GM12878 (cell line): ENCODE measurements at regions not wholly inside any gene's neighbourhood (a gene's known extent, or its start where the extent isn't known, plus 50 kb on each side); places are given as distances from the start of the nearest gene placed in this dataset.

Experiments used
- ATAC-seq: fragments of 200-7000 bp; cut with Tn5 transposase; 3 replicates; pipeline ENCODE4 v1.9.1; 2020; ENCODE audit warnings: mild to moderate bottlenecking, moderate library complexity
- BruUV-seq: library from RNA; stranded (reverse); fragments of 400-500 nt; replicated peaks from 2 replicates; lab custom pipeline; 2021; lab: Mats Ljungman, UMichigan
- CTCF ChIA-PET: fragments of 300-600 bp; sonication (Branson Sonifier 250); formaldehyde crosslinking; extraction: SDS; loops from one replicate; lab custom pipeline; 2021; ENCODE audit warnings: inconsistent platforms; lab: Yijun Ruan, JAX
- POLR2A ChIA-PET: fragments of 350-600 bp; formaldehyde crosslinking; extraction: SDS; loops from one replicate; lab custom pipeline; 2021; ENCODE audit warnings: inconsistent platforms; lab: Charles Lee
- RAD21 ChIA-PET: fragments of 300-600 bp; sonication (Branson Sonifier 250); formaldehyde crosslinking; loops from one replicate; lab custom pipeline; 2023; ENCODE audit warnings: antibody characterized with exemption; ENCODE audit not compliant: unreplicated experiment; lab: Charles Lee
- SMC1A ChIA-PET: fragments of 300-600 bp; sonication (Branson Sonifier 250); formaldehyde crosslinking; loops from one replicate; lab custom pipeline; 2023; ENCODE audit not compliant: unreplicated experiment, uncharacterized antibody; lab: Charles Lee
- DNase-seq: peaks from one replicate; pipeline ENCODE4 v3.0.0-alpha.2; 2011; ENCODE audit warnings: low read depth, low spot score
- FAIRE-seq: peaks from 3 replicates; lab custom pipeline; 2011; peaks lifted over from hg19 to GRCh38; lab: Jason Lieb, UNC
- H2AFZ ChIP-seq: 2 replicates; pipeline ENCODE4 v1.6.0; 2011; ENCODE audit warnings: low read depth, low read length, control low read depth; ENCODE audit not compliant: control insufficient read depth
- H3K27ac ChIP-seq: 2 replicates; pipeline ENCODE4 v1.5.1; 2011; ENCODE audit warnings: control low read depth; ENCODE audit not compliant: control insufficient read depth, insufficient read depth
- H3K27me3 ChIP-seq, 2 experiments: replicated peaks in 1 of 2; 2 replicates each; pipeline versions ENCODE4 v1.6.0 to v1.6.1; 2011; ENCODE audit warnings: low read length in 1 of 2; ENCODE audit not compliant: control insufficient read depth in 2 of 2, insufficient read depth in 2 of 2
- H3K36me3 ChIP-seq, 2 experiments: 2 replicates each; pipeline ENCODE4 v1.5.1; 2011; ENCODE audit warnings: low read length in 1 of 2; ENCODE audit not compliant: control insufficient read depth in 2 of 2, insufficient read depth in 2 of 2
- H3K4me1 ChIP-seq: 2 replicates; pipeline ENCODE4 v1.6.1; 2011; ENCODE audit warnings: mild to moderate bottlenecking, low read length, moderate library complexity, mixed read lengths; ENCODE audit not compliant: control insufficient read depth, insufficient read depth
- H3K4me2 ChIP-seq: 2 replicates; pipeline ENCODE4 v1.6.0; 2011; ENCODE audit warnings: control low read depth; ENCODE audit not compliant: control insufficient read depth, insufficient read depth
- H3K4me3 ChIP-seq: fragments of 200-600 bp; sonication (generic); 2 replicates; pipeline ENCODE4 v1.5.1; 2016
- H3K79me2 ChIP-seq: 2 replicates; pipeline ENCODE4 v1.6.0; 2011; ENCODE audit warnings: low read length; ENCODE audit not compliant: control insufficient read depth, insufficient read depth
- H3K9ac ChIP-seq: 2 replicates; pipeline ENCODE4 v1.8.0; 2011; ENCODE audit warnings: low read length, control low read depth, mixed read lengths; ENCODE audit not compliant: control insufficient read depth, insufficient read depth
- H3K9me3 ChIP-seq: replicated peaks from 3 replicates; pipeline ENCODE4 v1.5.1; 2011; ENCODE audit warnings: mild to moderate bottlenecking, low read length; ENCODE audit not compliant: control insufficient read depth, insufficient read depth
- H4K20me1 ChIP-seq: 2 replicates; pipeline ENCODE4 v1.6.0; 2011; ENCODE audit not compliant: control insufficient read depth, insufficient read depth
- BRCA1 ChIP-seq: IDR thresholded peaks from 2 replicates; pipeline ENCODE4 v1.6.1; 2011; ENCODE audit warnings: low read depth, low read length, improper control_type of control experiment
- CHD2 ChIP-seq: IDR thresholded peaks from 2 replicates; pipeline ENCODE4 v1.6.1; 2011; ENCODE audit warnings: low read depth, low read length, improper control_type of control experiment, borderline replicate concordance
- KDM1A ChIP-seq: fragments of 200-600 bp; sonication (generic); IDR thresholded peaks from 2 replicates; pipeline ENCODE4 v1.6.1; 2016; ENCODE audit warnings: borderline replicate concordance
- POU2F2 ChIP-seq: IDR thresholded peaks from 3 replicates; pipeline ENCODE4 v1.6.1; 2011; ENCODE audit warnings: low read depth, mild to moderate bottlenecking, low read length, borderline replicate concordance
- TAF1 ChIP-seq: IDR thresholded peaks from 2 replicates; pipeline ENCODE4 v1.6.1; 2011; ENCODE audit warnings: mild to moderate bottlenecking, low read depth, low read length, borderline replicate concordance
- ZNF217 ChIP-seq: fragments of 450-650 bp; IDR thresholded peaks from 2 replicates; pipeline ENCODE4 v1.6.1; 2017; ENCODE audit warnings: antibody characterized with exemption, mild to moderate bottlenecking
- ZNF622 ChIP-seq: fragments of 450-650 bp; IDR thresholded peaks from 2 replicates; pipeline ENCODE4 v1.6.1; 2017; ENCODE audit warnings: mild to moderate bottlenecking, inconsistent platforms
- WGBS: methylation state at CpG from one replicate; pipeline ENCODE4 v1.1.6; 2016; ENCODE audit warnings: low lambda C conversion rate; ENCODE audit not compliant: insufficient replicate concordance, insufficient coverage; ENCODE audit errors: missing lambda C conversion rate; 5-methylcytosine and 5-hydroxymethylcytosine counted together
- in situ Hi-C: fragments of 300-500 bp; cut with MboI; formaldehyde crosslinking; loops from 9 replicates; pipeline ENCODE4 v1.14.3; 2018; ENCODE audit warnings: mixed read lengths
- intact Hi-C: fragments of 100-400 bp; cut with micrococcal nuclease; formaldehyde crosslinking; loops from one replicate; pipeline ENCODE4 v1.14.2; 2022; ENCODE audit not compliant: unreplicated experiment
- TF ChIP-seq, protein P1 (sequence below): IDR thresholded peaks from 2 replicates; pipeline ENCODE4 v1.6.1; 2012; ENCODE audit warnings: low read depth, low read length, improper control_type of control experiment
- TF ChIP-seq, protein P2 (sequence below): fragments of 450-650 bp; IDR thresholded peaks from 2 replicates; pipeline ENCODE4 v1.6.1; 2017; ENCODE audit warnings: mild to moderate bottlenecking, moderate library complexity
- TF ChIP-seq, protein P3 (sequence below): fragments of 450-650 bp; IDR thresholded peaks from 2 replicates; pipeline ENCODE4 v1.6.1; 2014; ENCODE audit warnings: mild to moderate bottlenecking

DNA sequence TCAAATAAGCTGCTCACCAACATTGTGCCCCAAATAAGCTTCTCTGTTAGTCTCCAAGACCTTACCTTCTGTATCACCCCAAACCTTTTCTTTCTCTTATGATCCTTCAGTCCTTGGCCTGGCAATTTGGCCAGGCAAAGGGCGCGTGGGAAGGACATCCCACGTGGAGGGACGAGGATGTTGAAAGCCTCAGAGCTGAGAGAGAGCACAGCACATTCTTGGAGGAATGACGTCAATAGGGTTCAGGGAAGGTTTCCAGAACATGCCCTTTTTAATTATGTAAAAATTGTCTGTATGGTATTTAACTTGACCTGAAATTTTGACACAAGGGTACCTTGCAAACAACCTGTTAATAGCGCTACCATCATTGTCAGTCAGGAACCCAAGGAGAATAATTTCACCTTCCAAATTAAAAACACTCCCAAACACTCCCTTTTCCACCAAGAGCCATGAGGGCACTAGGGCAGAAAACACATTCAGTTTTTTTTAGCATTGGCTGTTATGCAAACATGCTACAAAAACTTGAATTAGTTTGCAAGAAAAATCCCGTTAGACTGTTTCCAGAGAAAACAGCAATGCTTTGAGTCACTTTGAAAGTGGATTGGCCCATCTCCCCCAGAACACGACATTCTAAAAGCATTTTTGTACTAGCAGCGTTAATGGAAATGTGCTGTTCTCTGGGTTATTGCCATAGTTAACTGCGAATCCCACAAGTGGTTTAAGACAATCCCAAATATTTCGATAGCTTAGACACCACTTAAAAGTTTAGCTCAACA, 183.2 kb upstream of the PUDP start:
- POLR2A ChIA-PET = no interaction called here
- FAIRE-seq (no peak), DNase-seq (no peak), ATAC-seq (no peak)
- no peak overlapping the region for H3K4me3 ChIP-seq
- RAD21 ChIA-PET = no interaction called here
- H2AFZ ChIP-seq = no peak overlapping the region
- no peaks in the 10 kb centered on the region for H3K4me1 ChIP-seq
- no peaks in the 10 kb centered on the region for H4K20me1 ChIP-seq
- H3K27ac ChIP-seq = no peak overlapping the region
- no peaks in the 10 kb centered on the region for H3K9me3 ChIP-seq
- H3K36me3 ChIP-seq = no peaks in the 10 kb centered on the region; a peak in 1 of 4 replicates
- TF ChIP-seq, protein P1, sequence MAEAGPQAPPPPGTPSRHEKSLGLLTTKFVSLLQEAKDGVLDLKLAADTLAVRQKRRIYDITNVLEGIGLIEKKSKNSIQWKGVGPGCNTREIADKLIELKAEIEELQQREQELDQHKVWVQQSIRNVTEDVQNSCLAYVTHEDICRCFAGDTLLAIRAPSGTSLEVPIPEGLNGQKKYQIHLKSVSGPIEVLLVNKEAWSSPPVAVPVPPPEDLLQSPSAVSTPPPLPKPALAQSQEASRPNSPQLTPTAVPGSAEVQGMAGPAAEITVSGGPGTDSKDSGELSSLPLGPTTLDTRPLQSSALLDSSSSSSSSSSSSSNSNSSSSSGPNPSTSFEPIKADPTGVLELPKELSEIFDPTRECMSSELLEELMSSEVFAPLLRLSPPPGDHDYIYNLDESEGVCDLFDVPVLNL = no peak
- TF ChIP-seq, protein P2, sequence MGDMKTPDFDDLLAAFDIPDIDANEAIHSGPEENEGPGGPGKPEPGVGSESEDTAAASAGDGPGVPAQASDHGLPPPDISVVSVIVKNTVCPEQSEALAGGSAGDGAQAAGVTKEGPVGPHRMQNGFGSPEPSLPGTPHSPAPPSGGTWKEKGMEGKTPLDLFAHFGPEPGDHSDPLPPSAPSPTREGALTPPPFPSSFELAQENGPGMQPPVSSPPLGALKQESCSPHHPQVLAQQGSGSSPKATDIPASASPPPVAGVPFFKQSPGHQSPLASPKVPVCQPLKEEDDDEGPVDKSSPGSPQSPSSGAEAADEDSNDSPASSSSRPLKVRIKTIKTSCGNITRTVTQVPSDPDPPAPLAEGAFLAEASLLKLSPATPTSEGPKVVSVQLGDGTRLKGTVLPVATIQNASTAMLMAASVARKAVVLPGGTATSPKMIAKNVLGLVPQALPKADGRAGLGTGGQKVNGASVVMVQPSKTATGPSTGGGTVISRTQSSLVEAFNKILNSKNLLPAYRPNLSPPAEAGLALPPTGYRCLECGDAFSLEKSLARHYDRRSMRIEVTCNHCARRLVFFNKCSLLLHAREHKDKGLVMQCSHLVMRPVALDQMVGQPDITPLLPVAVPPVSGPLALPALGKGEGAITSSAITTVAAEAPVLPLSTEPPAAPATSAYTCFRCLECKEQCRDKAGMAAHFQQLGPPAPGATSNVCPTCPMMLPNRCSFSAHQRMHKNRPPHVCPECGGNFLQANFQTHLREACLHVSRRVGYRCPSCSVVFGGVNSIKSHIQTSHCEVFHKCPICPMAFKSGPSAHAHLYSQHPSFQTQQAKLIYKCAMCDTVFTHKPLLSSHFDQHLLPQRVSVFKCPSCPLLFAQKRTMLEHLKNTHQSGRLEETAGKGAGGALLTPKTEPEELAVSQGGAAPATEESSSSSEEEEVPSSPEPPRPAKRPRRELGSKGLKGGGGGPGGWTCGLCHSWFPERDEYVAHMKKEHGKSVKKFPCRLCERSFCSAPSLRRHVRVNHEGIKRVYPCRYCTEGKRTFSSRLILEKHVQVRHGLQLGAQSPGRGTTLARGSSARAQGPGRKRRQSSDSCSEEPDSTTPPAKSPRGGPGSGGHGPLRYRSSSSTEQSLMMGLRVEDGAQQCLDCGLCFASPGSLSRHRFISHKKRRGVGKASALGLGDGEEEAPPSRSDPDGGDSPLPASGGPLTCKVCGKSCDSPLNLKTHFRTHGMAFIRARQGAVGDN = no peak
- TF ChIP-seq CHD2 (no peak), TAF1 (no peak), ZNF217 (no peak), KDM1A (no peak), ZNF622 (no peak), POU2F2 (no peak), BRCA1 (no peak)
- TF ChIP-seq, protein P3, sequence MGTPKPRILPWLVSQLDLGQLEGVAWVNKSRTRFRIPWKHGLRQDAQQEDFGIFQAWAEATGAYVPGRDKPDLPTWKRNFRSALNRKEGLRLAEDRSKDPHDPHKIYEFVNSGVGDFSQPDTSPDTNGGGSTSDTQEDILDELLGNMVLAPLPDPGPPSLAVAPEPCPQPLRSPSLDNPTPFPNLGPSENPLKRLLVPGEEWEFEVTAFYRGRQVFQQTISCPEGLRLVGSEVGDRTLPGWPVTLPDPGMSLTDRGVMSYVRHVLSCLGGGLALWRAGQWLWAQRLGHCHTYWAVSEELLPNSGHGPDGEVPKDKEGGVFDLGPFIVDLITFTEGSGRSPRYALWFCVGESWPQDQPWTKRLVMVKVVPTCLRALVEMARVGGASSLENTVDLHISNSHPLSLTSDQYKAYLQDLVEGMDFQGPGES = no peak
- no TSS peak for BruUV-seq
- H3K27me3 ChIP-seq = no peaks in the 10 kb centered on the region
- CTCF ChIA-PET = interaction anchor here (0.6 kb wide), 1 partner anchor 1039 kb away, joined by 3 read pairs; no protein-coding TSS in a partner anchor
- in situ Hi-C loops (no loop called here), intact Hi-C loops (no loop called here)
- SMC1A ChIA-PET = interaction anchor here (0.8 to 1.5 kb wide), 3 partner anchors 8 to 15 kb away, joined by 3 to 4 read pairs (median 3); no protein-coding TSS in a partner anchor
- H3K9ac ChIP-seq = no peak overlapping the region
- no peaks in the 10 kb centered on the region for H3K79me2 ChIP-seq
- 85% methylated on average over 11 of the region's 11 CpGs for WGBS
- H3K4me2 ChIP-seq = no peak overlapping the region
